Breast epithelium (tissue), 3 donors: ENCODE measurements at regions not wholly inside any gene's neighbourhood (a gene's known extent, or its start where the extent isn't known, plus 50 kb on each side); places are given as distances from the start of the nearest gene placed in this dataset.

Experiments used
- POLR2A ChIP-seq: fragments of 450-650 bp; IDR thresholded peaks from one replicate; pipeline ENCODE4 v1.6.1; 2016; ENCODE audit warnings: antibody characterized with exemption, mild to moderate bottlenecking, moderate library complexity
- POLR2AphosphoS5 ChIP-seq, 3 donors: sonication (generic); formaldehyde crosslinking; IDR thresholded peaks; one replicate each; pipeline ENCODE4 v1.6.1; 2017; ENCODE audit warnings: antibody characterized with exemption in 3 of 3
- TF ChIP-seq, protein P1 (sequence below), 3 donors: fragments of 450-650 bp; IDR thresholded peaks; one replicate each; pipeline ENCODE4 v1.5.1; 2016 to 2017; ENCODE audit warnings: antibody characterized with exemption in 3 of 3, mild to moderate bottlenecking in 3 of 3, moderate library complexity in 3 of 3

DNA sequence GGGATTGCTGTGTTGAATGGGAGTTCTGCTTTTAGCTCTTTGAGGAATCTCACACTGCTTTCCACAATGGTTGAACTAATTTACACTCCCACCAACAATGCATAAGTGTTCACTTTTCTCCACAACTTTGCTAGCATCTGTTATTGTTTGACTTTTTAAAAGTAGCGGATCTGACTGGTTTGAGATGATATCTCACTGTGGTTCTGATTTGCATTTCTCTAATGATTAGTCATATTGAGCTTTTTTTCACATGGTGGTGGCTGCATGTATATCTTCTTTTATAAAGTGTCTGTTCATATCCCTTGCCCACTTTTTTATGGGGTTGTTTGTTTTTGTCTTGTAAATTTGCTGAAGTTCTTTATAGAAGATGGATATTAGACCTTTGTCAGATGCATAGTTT lies 588.3 kb upstream of the ADGRB3 start:
- TF ChIP-seq, protein P1, sequence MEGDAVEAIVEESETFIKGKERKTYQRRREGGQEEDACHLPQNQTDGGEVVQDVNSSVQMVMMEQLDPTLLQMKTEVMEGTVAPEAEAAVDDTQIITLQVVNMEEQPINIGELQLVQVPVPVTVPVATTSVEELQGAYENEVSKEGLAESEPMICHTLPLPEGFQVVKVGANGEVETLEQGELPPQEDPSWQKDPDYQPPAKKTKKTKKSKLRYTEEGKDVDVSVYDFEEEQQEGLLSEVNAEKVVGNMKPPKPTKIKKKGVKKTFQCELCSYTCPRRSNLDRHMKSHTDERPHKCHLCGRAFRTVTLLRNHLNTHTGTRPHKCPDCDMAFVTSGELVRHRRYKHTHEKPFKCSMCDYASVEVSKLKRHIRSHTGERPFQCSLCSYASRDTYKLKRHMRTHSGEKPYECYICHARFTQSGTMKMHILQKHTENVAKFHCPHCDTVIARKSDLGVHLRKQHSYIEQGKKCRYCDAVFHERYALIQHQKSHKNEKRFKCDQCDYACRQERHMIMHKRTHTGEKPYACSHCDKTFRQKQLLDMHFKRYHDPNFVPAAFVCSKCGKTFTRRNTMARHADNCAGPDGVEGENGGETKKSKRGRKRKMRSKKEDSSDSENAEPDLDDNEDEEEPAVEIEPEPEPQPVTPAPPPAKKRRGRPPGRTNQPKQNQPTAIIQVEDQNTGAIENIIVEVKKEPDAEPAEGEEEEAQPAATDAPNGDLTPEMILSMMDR (IDR thresholded peaks at IDR 0.05) = no peak
- TF ChIP-seq POLR2A (no peak), POLR2AphosphoS5 (IDR thresholded peaks at IDR 0.05) (no peak)
